K562 (cell line): ENCODE measurements at regions not wholly inside any gene's neighbourhood (a gene's known extent, or its start where the extent isn't known, plus 50 kb on each side); places are given as distances from the start of the nearest gene placed in this dataset.

Experiments used
- ATAC-seq: fragments of 200-7000 bp; cut with Tn5 transposase; 3 replicates; pipeline ENCODE4 v1.9.1; 2020; ENCODE audit warnings: moderate library complexity
- BruUV-seq: library from RNA; stranded (reverse); fragments of 400-500 nt; replicated peaks from 2 replicates; lab custom pipeline; 2021; lab: Mats Ljungman, UMichigan
- CTCF ChIA-PET: fragments of 300-600 bp; formaldehyde crosslinking; extraction: SDS; loops from one replicate; lab custom pipeline; 2021; ENCODE audit warnings: low intra/inter-chr PET ratio; lab: Yijun Ruan, JAX
- POLR2A ChIA-PET: fragments of 300-600, 350-650 bp; sonication (Branson Sonifier 250); formaldehyde crosslinking; extraction: SDS; loops from one replicate; lab custom pipeline; 2021; ENCODE audit warnings: antibody characterized with exemption, inconsistent platforms; lab: Yijun Ruan, JAX
- DNase-seq, 4 experiments: peaks; one replicate each; pipeline versions ENCODE4 v3.0.0 to v3.0.0-alpha.2; 2011 to 2018; ENCODE audit warnings: low spot score in 3 of 4, mixed read lengths in 3 of 4; ENCODE audit errors: extremely low read depth in 1 of 4
- FAIRE-seq: peaks from 2 replicates; lab custom pipeline; 2011; peaks lifted over from hg19 to GRCh38; lab: Jason Lieb, UNC
- H2AFZ ChIP-seq: 2 replicates; pipeline ENCODE4 v1.6.0; 2011; ENCODE audit warnings: low read depth, low read length, control low read depth, inconsistent platforms
- H3K27ac ChIP-seq: fragments of 200-600 bp; 3 replicates; pipeline ENCODE4 v1.8.0; 2011; ENCODE audit warnings: low read depth, mild to moderate bottlenecking, control low read depth, inconsistent platforms, low read length, moderate library complexity, mixed read lengths; ENCODE audit errors: extremely low read depth
- H3K27me3 ChIP-seq, 2 experiments: fragments of 300-600 bp in 1 of 2; 2 replicates in 1 of 2; 3 replicates in 1 of 2; pipeline versions ENCODE4 v1.6.0 to v1.8.0; 2011; ENCODE audit warnings: inconsistent platforms in 2 of 2, low read length in 2 of 2, mild to moderate bottlenecking in 1 of 2, mixed read lengths in 1 of 2, moderate library complexity in 1 of 2; ENCODE audit not compliant: control insufficient read depth in 2 of 2, insufficient read depth in 2 of 2
- H3K36me3 ChIP-seq: fragments of 300-600 bp; 3 replicates; pipeline ENCODE4 v1.8.0; 2011; ENCODE audit warnings: mild to moderate bottlenecking, low read length, inconsistent platforms; ENCODE audit not compliant: control insufficient read depth, insufficient read depth
- H3K4me1 ChIP-seq, 2 experiments: fragments of 200-600 bp in 1 of 2; replicated peaks in 1 of 2; 2 replicates in 1 of 2; 3 replicates in 1 of 2; pipeline versions ENCODE4 v1.5.1 to v1.8.0; 2011; ENCODE audit warnings: inconsistent platforms in 2 of 2, low read length in 2 of 2, mild to moderate bottlenecking in 1 of 2, mixed read lengths in 1 of 2, moderate library complexity in 1 of 2; ENCODE audit not compliant: control insufficient read depth in 2 of 2, insufficient read depth in 2 of 2
- H3K4me2 ChIP-seq: 2 replicates; pipeline ENCODE4 v1.6.1; 2011; ENCODE audit warnings: low read length, control low read depth, inconsistent platforms, mixed read lengths; ENCODE audit not compliant: insufficient read depth
- H3K4me3 ChIP-seq: fragments of 200-600 bp; sonication (generic), shearing (Covaris generic); 2 replicates; pipeline ENCODE4 v1.5.1; 2016; ENCODE audit warnings: control low read depth, inconsistent platforms
- H3K79me2 ChIP-seq: fragments of 200-600 bp; 3 replicates; pipeline ENCODE4 v1.8.0; 2011; ENCODE audit warnings: low read length, inconsistent platforms; ENCODE audit not compliant: control insufficient read depth, insufficient read depth
- H3K9ac ChIP-seq, 2 experiments: 2 replicates each; pipeline versions ENCODE4 v1.6.0 to v1.6.1; 2011; ENCODE audit warnings: low read depth in 2 of 2, low read length in 2 of 2, control low read depth in 1 of 2, inconsistent platforms in 1 of 2, mild to moderate bottlenecking in 1 of 2, mixed read lengths in 1 of 2; ENCODE audit not compliant: insufficient read depth in 1 of 2
- H3K9me1 ChIP-seq: one replicate; pipeline ENCODE4 v1.6.0; 2011; ENCODE audit warnings: inconsistent platforms, mild to moderate bottlenecking, low read length, moderate library complexity; ENCODE audit not compliant: control insufficient read depth, insufficient read depth
- H3K9me3 ChIP-seq: replicated peaks from 2 replicates; pipeline ENCODE4 v1.5.1; 2011; ENCODE audit warnings: low read depth, low read length, inconsistent platforms; ENCODE audit not compliant: control insufficient read depth, insufficient read depth
- H4K20me1 ChIP-seq: replicated peaks from 2 replicates; pipeline ENCODE4 v1.6.1; 2011; ENCODE audit warnings: low read length, inconsistent platforms, mixed read lengths; ENCODE audit not compliant: control insufficient read depth, insufficient read depth
- BMI1 ChIP-seq: fragments of 150-350 bp; IDR thresholded peaks from 2 replicates; pipeline ENCODE4 v1.6.1; 2014; ENCODE audit warnings: low read length
- FIP1L1 ChIP-seq: fragments of 200-400 bp; formaldehyde crosslinking; IDR thresholded peaks from 2 replicates; pipeline ENCODE4 v1.6.1; 2018; ENCODE audit warnings: mild to moderate bottlenecking, low read depth, low read length; ENCODE audit not compliant: poor library complexity, severe bottlenecking
- RCOR1 ChIP-seq, 2 experiments: IDR thresholded peaks; 2 replicates each; pipeline ENCODE4 v1.6.1; 2012; ENCODE audit warnings: low read depth in 2 of 2, low read length in 2 of 2, borderline replicate concordance in 1 of 2, improper control_type of control experiment in 1 of 2
- STAG1 ChIP-seq: sonication (generic); formaldehyde crosslinking; IDR thresholded peaks from 2 replicates; pipeline ENCODE4 v1.5.0; 2020; ENCODE audit warnings: missing genetic modification reagents, borderline replicate concordance
- ZNF551 ChIP-seq: fragments of 250-450 bp; sonication (Bioruptor Pico); IDR thresholded peaks from 2 replicates; pipeline ENCODE4 v1.5.0; 2021; ENCODE audit warnings: mild to moderate bottlenecking, moderate library complexity
- ZNF707 ChIP-seq: fragments of 250-450 bp; sonication (Bioruptor Pico); conservative IDR thresholded peaks from 2 replicates; pipeline ENCODE4 v1.8.0; 2022; ENCODE audit warnings: inconsistent platforms, mild to moderate bottlenecking, moderate library complexity
- WGBS: fragments of 100-300 bp; shearing (Covaris generic); methylation state at CpG from one replicate; pipeline ENCODE4 v1.1.6; 2016; ENCODE audit warnings: low coverage, mixed read lengths; ENCODE audit not compliant: insufficient coverage; ENCODE audit errors: missing lambda C conversion rate; 5-methylcytosine and 5-hydroxymethylcytosine counted together
- in situ Hi-C: fragments of 300-500 bp; cut with MboI; formaldehyde crosslinking; loops from 4 replicates; pipeline ENCODE4 v1.15.0; 2018; ENCODE audit warnings: inconsistent platforms, mixed read lengths
- intact Hi-C: fragments of 100-400 bp; cut with micrococcal nuclease; formaldehyde crosslinking; loops from 2 replicates; pipeline ENCODE4 v1.14.2; 2022
- TF ChIP-seq, protein P1 (sequence below): fragments of 450-650 bp; formaldehyde crosslinking; IDR thresholded peaks from 2 replicates; pipeline ENCODE4 v1.4.0; 2020; ENCODE audit warnings: mild to moderate bottlenecking, mixed read lengths

DNA sequence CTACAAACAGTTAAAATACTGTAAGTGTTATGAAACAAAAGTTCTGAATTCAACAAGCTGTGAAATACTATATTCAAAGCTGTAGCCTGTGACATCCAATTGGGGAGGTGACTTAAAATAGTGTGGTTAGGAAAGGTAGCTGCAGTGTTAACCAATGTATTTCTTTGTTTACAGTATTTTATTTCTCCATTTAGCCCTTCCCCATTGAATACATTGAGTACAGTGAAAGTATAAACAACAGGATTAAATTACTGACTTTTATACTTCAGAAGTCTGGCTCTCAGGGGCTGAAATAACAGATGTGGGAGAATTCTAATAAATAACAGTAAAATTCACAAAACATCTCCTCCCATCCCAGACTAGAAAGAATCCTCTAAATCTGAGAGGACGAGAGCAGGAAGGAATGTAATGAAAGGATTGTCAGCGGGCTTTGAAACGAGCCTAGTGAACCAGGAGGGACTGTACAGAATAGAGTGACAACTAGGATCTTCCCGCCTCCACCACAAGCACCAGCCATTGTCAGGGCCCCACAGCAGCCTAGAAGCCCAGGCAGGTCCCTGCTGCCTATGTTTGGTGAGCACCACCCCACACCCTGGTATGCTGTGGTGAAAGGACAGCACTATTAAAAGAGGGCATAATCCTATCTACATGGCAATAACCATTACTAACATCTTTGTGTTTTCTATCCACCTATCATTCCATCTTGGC, 73.7 kb downstream of the SPCS3 start:
- BruUV-seq = no TSS peak
- no peak for FAIRE-seq
- H3K4me1 ChIP-seq = no peaks in the 10 kb centered on the region
- in situ Hi-C loops = no loop called here
- H3K27ac ChIP-seq = no peak overlapping the region
- H3K9me1 ChIP-seq = no peaks in the 10 kb centered on the region
- WGBS = 0% methylated on average over 4 of the region's 4 CpGs
- no peaks in the 10 kb centered on the region for H3K9me3 ChIP-seq
- TF ChIP-seq ZNF707 (CRISPR knock-in tag) (no peak), RCOR1 (IDR thresholded peaks at IDR 0.05; ENCODE audit: borderline replicate concordance in 1 of 2, low read depth in 2 of 2, low read length in 2 of 2) (no peak), BMI1 (no peak), FIP1L1 (no peak), ZNF551 (CRISPR knock-in tag) (no peak), STAG1 (CRISPR knock-in tag) (no peak)
- TF ChIP-seq, protein P1, sequence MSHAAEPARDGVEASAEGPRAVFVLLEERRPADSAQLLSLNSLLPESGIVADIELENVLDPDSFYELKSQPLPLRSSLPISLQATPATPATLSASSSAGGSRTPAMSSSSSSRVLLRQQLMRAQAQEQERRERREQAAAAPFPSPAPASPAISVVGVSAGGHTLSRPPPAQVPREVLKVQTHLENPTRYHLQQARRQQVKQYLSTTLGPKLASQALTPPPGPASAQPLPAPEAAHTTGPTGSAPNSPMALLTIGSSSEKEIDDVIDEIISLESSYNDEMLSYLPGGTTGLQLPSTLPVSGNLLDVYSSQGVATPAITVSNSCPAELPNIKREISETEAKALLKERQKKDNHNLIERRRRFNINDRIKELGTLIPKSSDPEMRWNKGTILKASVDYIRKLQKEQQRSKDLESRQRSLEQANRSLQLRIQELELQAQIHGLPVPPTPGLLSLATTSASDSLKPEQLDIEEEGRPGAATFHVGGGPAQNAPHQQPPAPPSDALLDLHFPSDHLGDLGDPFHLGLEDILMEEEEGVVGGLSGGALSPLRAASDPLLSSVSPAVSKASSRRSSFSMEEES = no peak
- TF ChIP-seq, all 486 proteins: peak for 0
- Histone ChIP-seq H4K20me1 (no peaks in the 10 kb centered on the region), H3K79me2 (no peaks in the 10 kb centered on the region), H2AFZ (no peak overlapping the region), H3K36me3 (no peaks in the 10 kb centered on the region), H3K4me3 (no peak overlapping the region), H3K27me3 (no peaks in the 10 kb centered on the region), H3K9ac (no peak overlapping the region), H3K4me2 (no peak overlapping the region)
- ATAC-seq (no peak), DNase-seq (no peak)
- CTCF ChIA-PET = no interaction called here
- POLR2A ChIA-PET = no interaction called here
- intact Hi-C loops = no loop called here
